ENCODE measurements at regions not wholly inside any gene's neighbourhood (a gene's known extent, or its start where the extent isn't known, plus 50 kb on each side); places are given as distances from the start of the nearest gene placed in this dataset.

DNA sequence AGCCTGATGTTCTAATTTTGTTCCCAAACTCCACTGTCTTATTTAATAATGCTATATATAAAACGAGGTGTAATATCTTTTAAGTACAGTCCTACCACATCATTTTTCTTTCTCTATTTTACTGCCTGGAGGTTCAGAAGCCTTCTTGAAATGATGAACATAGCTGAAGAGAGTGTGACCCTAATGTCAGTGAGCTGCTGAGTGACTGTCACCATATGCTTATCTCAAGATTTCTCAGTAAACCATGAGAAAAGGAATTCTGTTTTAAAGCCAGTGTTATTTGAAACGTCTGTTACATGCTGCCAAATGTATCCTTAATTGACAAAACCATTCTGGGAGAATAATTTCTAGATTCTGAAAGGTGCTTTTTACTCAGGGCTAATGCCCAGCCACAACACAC, 503.5 kb upstream of the TMPRSS15 start:
- Histone ChIP-seq H2AFZ (ENCODE audit: low read depth, low read length) (no peak overlapping the region), H3K4me3 (ENCODE audit: low read depth in 1 of 2, low read length in 2 of 2) (no peak overlapping the region), H3K36me3 (ENCODE audit: insufficient read depth, low read length) (no peaks in the 10 kb centered on the region), H3K9me3 (ENCODE audit: insufficient read depth, low read length, severe bottlenecking) (no peaks in the 10 kb centered on the region), H3K27me3 (ENCODE audit: insufficient read depth, low read length, poor library complexity) (no peaks in the 10 kb centered on the region), H4K20me1 (ENCODE audit: insufficient read depth, low read length) (no peaks in the 10 kb centered on the region), H3K79me2 (ENCODE audit: insufficient read depth, low read length) (no peaks in the 10 kb centered on the region), H3K4me1 (ENCODE audit: insufficient read depth, low read length) (no peaks in the 10 kb centered on the region), H3K9ac (ENCODE audit: low read depth, low read length) (no peak overlapping the region), H3K4me2 (ENCODE audit: insufficient read depth, low read length) (no peak overlapping the region), H3K27ac (ENCODE audit: low read length) (no peak overlapping the region)
- no peak for ATAC-seq (ENCODE audit: insufficient read depth, low read depth)
- DNase-seq = no peak
- TF ChIP-seq CTCF (IDR thresholded peaks at IDR 0.05; ENCODE audit: borderline replicate concordance, extremely low read depth, low read length, poor library complexity, severe bottlenecking) (no peak), EZH2 (IDR thresholded peaks at IDR 0.05; ENCODE audit: borderline replicate concordance, low read depth, low read length, severe bottlenecking) (no peak)

GRCh38 chr21:18908641-18909040, 505.1 kb upstream of the TMPRSS15 start:
- H3K4me1 ChIP-seq (ENCODE audit: insufficient read depth, low read length) = no peaks in the 10 kb centered on the region
- ATAC-seq (ENCODE audit: insufficient read depth, low read depth) = no peak
- peaks cover under 1% of the 10 kb centered on the region for H3K9me3 ChIP-seq (ENCODE audit: insufficient read depth, low read length, severe bottlenecking)
- no peak for DNase-seq
- H3K9ac ChIP-seq (ENCODE audit: low read depth, low read length) = no peak overlapping the region
- no peaks in the 10 kb centered on the region for H3K27me3 ChIP-seq (ENCODE audit: insufficient read depth, low read length, poor library complexity)
- no peaks in the 10 kb centered on the region for H3K79me2 ChIP-seq (ENCODE audit: insufficient read depth, low read length)
- no peak overlapping the region for H3K4me3 ChIP-seq (ENCODE audit: low read depth in 1 of 2, low read length in 2 of 2)
- no peak overlapping the region for H3K4me2 ChIP-seq (ENCODE audit: insufficient read depth, low read length)
- no peaks in the 10 kb centered on the region for H3K36me3 ChIP-seq (ENCODE audit: insufficient read depth, low read length)
- TF ChIP-seq EZH2 (IDR thresholded peaks at IDR 0.05; ENCODE audit: borderline replicate concordance, low read depth, low read length, severe bottlenecking) = no peak
- TF ChIP-seq CTCF (IDR thresholded peaks at IDR 0.05; ENCODE audit: borderline replicate concordance, extremely low read depth, low read length, poor library complexity, severe bottlenecking) = no peak
- H3K27ac ChIP-seq (ENCODE audit: low read length) = no peak overlapping the region
- H4K20me1 ChIP-seq (ENCODE audit: insufficient read depth, low read length) = no peaks in the 10 kb centered on the region
- H2AFZ ChIP-seq (ENCODE audit: low read depth, low read length) = no peak overlapping the region

- peaks cover 3% of the 10 kb centered on the region for H3K9me3 ChIP-seq (ENCODE audit: insufficient read depth, low read length, severe bottlenecking)
- no peaks in the 10 kb centered on the region for H3K27me3 ChIP-seq (ENCODE audit: insufficient read depth, low read length, poor library complexity)
- H3K79me2 ChIP-seq (ENCODE audit: insufficient read depth, low read length) = no peaks in the 10 kb centered on the region
- H4K20me1 ChIP-seq (ENCODE audit: insufficient read depth, low read length) = no peaks in the 10 kb centered on the region
- H3K36me3 ChIP-seq (ENCODE audit: insufficient read depth, low read length) = no peaks in the 10 kb centered on the region
- DNase-seq = no peak
- TF ChIP-seq CTCF (IDR thresholded peaks at IDR 0.05; ENCODE audit: borderline replicate concordance, extremely low read depth, low read length, poor library complexity, severe bottlenecking) (no peak), EZH2 (IDR thresholded peaks at IDR 0.05; ENCODE audit: borderline replicate concordance, low read depth, low read length, severe bottlenecking) (no peak)
- no peak for ATAC-seq (ENCODE audit: insufficient read depth, low read depth)
- H3K4me2 ChIP-seq (ENCODE audit: insufficient read depth, low read length) = no peak overlapping the region
- H2AFZ ChIP-seq (ENCODE audit: low read depth, low read length) = no peak overlapping the region
- H3K4me1 ChIP-seq (ENCODE audit: insufficient read depth, low read length) = no peaks in the 10 kb centered on the region
- H3K4me3 ChIP-seq (ENCODE audit: low read depth in 1 of 2, low read length in 2 of 2) = no peak overlapping the region
- no peak overlapping the region for H3K27ac ChIP-seq (ENCODE audit: low read length)
- no peak overlapping the region for H3K9ac ChIP-seq (ENCODE audit: low read depth, low read length)
These were observed 510.3 kb upstream of the TMPRSS15 start for GRCh38 chr21:18913914-18914313.

GRCh38 chr21:18914570-18914969, 511.0 kb upstream of the TMPRSS15 start:
- H3K27ac ChIP-seq (ENCODE audit: low read length) = no peak overlapping the region
- no peak for TF ChIP-seq CTCF (IDR thresholded peaks at IDR 0.05; ENCODE audit: borderline replicate concordance, extremely low read depth, low read length, poor library complexity, severe bottlenecking)
- no peak for TF ChIP-seq EZH2 (IDR thresholded peaks at IDR 0.05; ENCODE audit: borderline replicate concordance, low read depth, low read length, severe bottlenecking)
- no peak overlapping the region for H3K9ac ChIP-seq (ENCODE audit: low read depth, low read length)
- no peak overlapping the region for H3K4me2 ChIP-seq (ENCODE audit: insufficient read depth, low read length)
- DNase-seq = no peak
- H3K79me2 ChIP-seq (ENCODE audit: insufficient read depth, low read length) = no peaks in the 10 kb centered on the region
- no peaks in the 10 kb centered on the region for H3K36me3 ChIP-seq (ENCODE audit: insufficient read depth, low read length)
- H3K4me1 ChIP-seq (ENCODE audit: insufficient read depth, low read length) = no peaks in the 10 kb centered on the region
- peaks cover 3% of the 10 kb centered on the region for H3K9me3 ChIP-seq (ENCODE audit: insufficient read depth, low read length, severe bottlenecking)
- H2AFZ ChIP-seq (ENCODE audit: low read depth, low read length) = no peak overlapping the region
- no peak overlapping the region for H3K4me3 ChIP-seq (ENCODE audit: low read depth in 1 of 2, low read length in 2 of 2)
- H4K20me1 ChIP-seq (ENCODE audit: insufficient read depth, low read length) = no peaks in the 10 kb centered on the region
- H3K27me3 ChIP-seq (ENCODE audit: insufficient read depth, low read length, poor library complexity) = no peaks in the 10 kb centered on the region
- no peak for ATAC-seq (ENCODE audit: insufficient read depth, low read depth)

Data from DND-41 (cell line).